Hepatocyte (in vitro differentiated cells): ENCODE measurements at regions not wholly inside any gene's neighbourhood (a gene's known extent, or its start where the extent isn't known, plus 50 kb on each side); places are given as distances from the start of the nearest gene placed in this dataset.

Experiments used
- DNase-seq: peaks from one replicate; pipeline ENCODE4 v3.0.0-alpha.2; 2016; ENCODE audit warnings: low spot score
- H2AFZ ChIP-seq: fragments of 200-600 bp; sonication (generic); 2 replicates; pipeline ENCODE4 v1.6.0; 2016; ENCODE audit warnings: antibody characterized with exemption, mild to moderate bottlenecking
- H3K27ac ChIP-seq: fragments of 200-600 bp; sonication (generic); 2 replicates; pipeline ENCODE4 v1.5.1; 2016; ENCODE audit warnings: mild to moderate bottlenecking
- H3K27me3 ChIP-seq: fragments of 200-600 bp; sonication (generic); 2 replicates; pipeline ENCODE4 v1.6.1; 2016
- H3K36me3 ChIP-seq: fragments of 200-600 bp; sonication (generic); replicated peaks from 2 replicates; pipeline ENCODE4 v1.5.1; 2016; ENCODE audit warnings: low read depth; ENCODE audit not compliant: insufficient read depth
- H3K4me1 ChIP-seq: fragments of 200-600 bp; sonication (generic); 2 replicates; pipeline ENCODE4 v1.5.1; 2016; ENCODE audit warnings: mild to moderate bottlenecking, moderate library complexity; ENCODE audit not compliant: insufficient read depth
- H3K4me2 ChIP-seq: fragments of 200-600 bp; sonication (generic); 2 replicates; pipeline ENCODE4 v1.6.0; 2016
- H3K4me3 ChIP-seq: fragments of 200-600 bp; sonication (generic); 2 replicates; pipeline ENCODE4 v1.5.1; 2016; ENCODE audit warnings: mild to moderate bottlenecking
- H3K79me2 ChIP-seq: fragments of 200-600 bp; sonication (generic); 2 replicates; pipeline ENCODE4 v1.6.0; 2017; ENCODE audit warnings: mild to moderate bottlenecking
- H3K9me2 ChIP-seq: fragments of 200-600 bp; sonication (generic); replicated peaks from 2 replicates; pipeline ENCODE4 v1.6.0; 2017; ENCODE audit warnings: mild to moderate bottlenecking; ENCODE audit not compliant: insufficient read depth
- H3K9me3 ChIP-seq: fragments of 200-600 bp; sonication (generic); 2 replicates; pipeline ENCODE4 v1.5.1; 2016; ENCODE audit warnings: low read depth, mild to moderate bottlenecking
- H4K20me1 ChIP-seq: fragments of 200-600 bp; sonication (generic); 2 replicates; pipeline ENCODE4 v1.6.0; 2016; ENCODE audit warnings: mild to moderate bottlenecking; ENCODE audit not compliant: insufficient read depth, poor library complexity, severe bottlenecking
- EZH2 ChIP-seq: fragments of 200-600 bp; sonication (generic); IDR thresholded peaks from 2 replicates; pipeline ENCODE4 v1.6.1; 2016; ENCODE audit warnings: antibody characterized with exemption, mild to moderate bottlenecking, borderline replicate concordance
- EZH2phosphoT487 ChIP-seq: fragments of 200-600 bp; sonication (generic); IDR thresholded peaks from one replicate; pipeline ENCODE4 v1.6.1; 2018; ENCODE audit warnings: antibody characterized with exemption, mild to moderate bottlenecking, low read depth, moderate library complexity; ENCODE audit not compliant: unreplicated experiment, severe bottlenecking
- WGBS: methylation state at CpG from one replicate; pipeline ENCODE4 v1.1.6; 2016; ENCODE audit warnings: low lambda C conversion rate; ENCODE audit errors: missing lambda C conversion rate; 5-methylcytosine and 5-hydroxymethylcytosine counted together
- TF ChIP-seq, protein P1 (sequence below): fragments of 200-600 bp; sonication (generic); IDR thresholded peaks from 2 replicates; pipeline ENCODE4 v1.5.1; 2016; ENCODE audit warnings: antibody characterized with exemption, mild to moderate bottlenecking; ENCODE audit not compliant: poor library complexity

GRCh38 chr4:165805406-165805805, 67.6 kb upstream of the TLL1 start:
- no peak overlapping the region for H2AFZ ChIP-seq
- H3K9me3 ChIP-seq, result no peaks in the 10 kb centered on the region
- no peaks in the 10 kb centered on the region for H4K20me1 ChIP-seq
- no peaks in the 10 kb centered on the region for H3K27me3 ChIP-seq
- H3K4me2 ChIP-seq, result no peak overlapping the region
- H3K4me1 ChIP-seq, result no peaks in the 10 kb centered on the region
- no peak for DNase-seq
- no peaks in the 10 kb centered on the region for H3K79me2 ChIP-seq
- TF ChIP-seq, protein P1, sequence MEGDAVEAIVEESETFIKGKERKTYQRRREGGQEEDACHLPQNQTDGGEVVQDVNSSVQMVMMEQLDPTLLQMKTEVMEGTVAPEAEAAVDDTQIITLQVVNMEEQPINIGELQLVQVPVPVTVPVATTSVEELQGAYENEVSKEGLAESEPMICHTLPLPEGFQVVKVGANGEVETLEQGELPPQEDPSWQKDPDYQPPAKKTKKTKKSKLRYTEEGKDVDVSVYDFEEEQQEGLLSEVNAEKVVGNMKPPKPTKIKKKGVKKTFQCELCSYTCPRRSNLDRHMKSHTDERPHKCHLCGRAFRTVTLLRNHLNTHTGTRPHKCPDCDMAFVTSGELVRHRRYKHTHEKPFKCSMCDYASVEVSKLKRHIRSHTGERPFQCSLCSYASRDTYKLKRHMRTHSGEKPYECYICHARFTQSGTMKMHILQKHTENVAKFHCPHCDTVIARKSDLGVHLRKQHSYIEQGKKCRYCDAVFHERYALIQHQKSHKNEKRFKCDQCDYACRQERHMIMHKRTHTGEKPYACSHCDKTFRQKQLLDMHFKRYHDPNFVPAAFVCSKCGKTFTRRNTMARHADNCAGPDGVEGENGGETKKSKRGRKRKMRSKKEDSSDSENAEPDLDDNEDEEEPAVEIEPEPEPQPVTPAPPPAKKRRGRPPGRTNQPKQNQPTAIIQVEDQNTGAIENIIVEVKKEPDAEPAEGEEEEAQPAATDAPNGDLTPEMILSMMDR, result no peak
- TF ChIP-seq EZH2phosphoT487 (no peak), EZH2 (no peak)
- H3K9me2 ChIP-seq, result no peaks in the 10 kb centered on the region
- no peak overlapping the region for H3K4me3 ChIP-seq
- no peak overlapping the region for H3K27ac ChIP-seq
- H3K36me3 ChIP-seq, result no peaks in the 10 kb centered on the region

DNA sequence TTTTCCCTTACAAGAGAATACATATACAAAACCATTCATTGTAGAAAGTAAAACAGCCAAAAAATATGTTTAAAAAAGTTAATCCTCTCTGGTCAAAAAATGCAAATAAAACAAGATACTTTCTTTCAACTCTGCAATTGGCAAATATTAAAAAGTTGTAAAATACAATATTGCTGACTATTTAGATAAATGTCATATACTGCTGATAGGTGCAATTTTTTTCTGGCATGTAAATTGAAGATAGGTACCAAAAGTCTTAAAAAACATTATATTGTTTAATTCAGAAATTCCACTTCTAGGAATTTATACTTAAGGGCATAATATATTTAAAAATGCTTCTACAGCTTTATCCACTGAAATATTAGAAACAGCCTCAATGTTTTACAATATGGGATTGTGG, 66.4 kb upstream of the TLL1 start:
- no peak for DNase-seq
- Histone ChIP-seq H3K4me2 (no peak overlapping the region), H3K4me1 (no peaks in the 10 kb centered on the region), H3K27me3 (no peaks in the 10 kb centered on the region), H3K9me3 (no peaks in the 10 kb centered on the region), H3K79me2 (no peaks in the 10 kb centered on the region), H3K4me3 (no peak overlapping the region), H2AFZ (no peak overlapping the region), H3K36me3 (no peaks in the 10 kb centered on the region), H4K20me1 (no peaks in the 10 kb centered on the region), H3K9me2 (no peaks in the 10 kb centered on the region), H3K27ac (no peak overlapping the region)
- TF ChIP-seq EZH2phosphoT487 (no peak), EZH2 (no peak)
- TF ChIP-seq, protein P1, result no peak

- Histone ChIP-seq H4K20me1 (no peaks in the 10 kb centered on the region), H3K36me3 (no peaks in the 10 kb centered on the region), H3K79me2 (no peaks in the 10 kb centered on the region), H3K27me3 (no peaks in the 10 kb centered on the region), H3K4me1 (no peaks in the 10 kb centered on the region), H3K4me2 (no peak overlapping the region), H3K4me3 (no peak overlapping the region), H3K9me2 (no peaks in the 10 kb centered on the region), H3K9me3 (no peaks in the 10 kb centered on the region), H3K27ac (no peak overlapping the region), H2AFZ (no peak overlapping the region)
- no peak for DNase-seq
- WGBS, result 66% methylated on average over 2 of the region's 2 CpGs
- TF ChIP-seq EZH2phosphoT487 (no peak), EZH2 (no peak)
- TF ChIP-seq, protein P1, result no peak
These were observed 62.3 kb upstream of the TLL1 start for GRCh38 chr4:165810726-165811125.

DNA sequence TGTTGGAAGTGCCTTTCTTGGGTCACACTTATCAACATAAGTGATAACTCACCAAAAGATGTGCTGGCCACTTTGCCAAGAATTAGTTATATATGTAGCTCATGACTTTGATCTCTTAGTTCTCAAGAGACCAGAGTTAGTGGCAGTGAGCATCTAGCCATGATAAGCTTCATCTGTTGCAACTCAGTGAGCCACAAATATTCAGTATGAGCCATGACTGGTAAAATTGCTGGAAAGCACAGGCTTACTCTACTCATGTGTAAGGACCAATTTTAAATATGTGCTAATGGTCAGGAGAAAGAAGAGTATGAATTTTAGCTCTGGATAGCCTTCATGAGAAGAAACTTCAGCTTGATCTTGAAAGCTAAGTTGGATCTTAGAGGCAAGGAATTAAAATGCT, 59.4 kb upstream of the TLL1 start:
- H2AFZ ChIP-seq, result no peak overlapping the region

More for the DNA sequence above, 59.4 kb upstream of the TLL1 start:
- no peak for TF ChIP-seq EZH2phosphoT487
- TF ChIP-seq, protein P1, result no peak
- no peak for TF ChIP-seq EZH2
- H3K4me1 ChIP-seq, result no peaks in the 10 kb centered on the region
- no peak overlapping the region for H3K27ac ChIP-seq
- H3K36me3 ChIP-seq, result no peaks in the 10 kb centered on the region
- no peaks in the 10 kb centered on the region for H3K9me2 ChIP-seq
- H3K27me3 ChIP-seq, result no peaks in the 10 kb centered on the region
- no peaks in the 10 kb centered on the region for H3K79me2 ChIP-seq
- no peak overlapping the region for H3K4me2 ChIP-seq
- no peak overlapping the region for H3K4me3 ChIP-seq
- no peaks in the 10 kb centered on the region for H3K9me3 ChIP-seq
- no peak for DNase-seq
- H4K20me1 ChIP-seq, result no peaks in the 10 kb centered on the region
